ENCODE measurements at regions not wholly inside any gene's neighbourhood (a gene's known extent, or its start where the extent isn't known, plus 50 kb on each side); places are given as distances from the start of the nearest gene placed in this dataset.

DNA sequence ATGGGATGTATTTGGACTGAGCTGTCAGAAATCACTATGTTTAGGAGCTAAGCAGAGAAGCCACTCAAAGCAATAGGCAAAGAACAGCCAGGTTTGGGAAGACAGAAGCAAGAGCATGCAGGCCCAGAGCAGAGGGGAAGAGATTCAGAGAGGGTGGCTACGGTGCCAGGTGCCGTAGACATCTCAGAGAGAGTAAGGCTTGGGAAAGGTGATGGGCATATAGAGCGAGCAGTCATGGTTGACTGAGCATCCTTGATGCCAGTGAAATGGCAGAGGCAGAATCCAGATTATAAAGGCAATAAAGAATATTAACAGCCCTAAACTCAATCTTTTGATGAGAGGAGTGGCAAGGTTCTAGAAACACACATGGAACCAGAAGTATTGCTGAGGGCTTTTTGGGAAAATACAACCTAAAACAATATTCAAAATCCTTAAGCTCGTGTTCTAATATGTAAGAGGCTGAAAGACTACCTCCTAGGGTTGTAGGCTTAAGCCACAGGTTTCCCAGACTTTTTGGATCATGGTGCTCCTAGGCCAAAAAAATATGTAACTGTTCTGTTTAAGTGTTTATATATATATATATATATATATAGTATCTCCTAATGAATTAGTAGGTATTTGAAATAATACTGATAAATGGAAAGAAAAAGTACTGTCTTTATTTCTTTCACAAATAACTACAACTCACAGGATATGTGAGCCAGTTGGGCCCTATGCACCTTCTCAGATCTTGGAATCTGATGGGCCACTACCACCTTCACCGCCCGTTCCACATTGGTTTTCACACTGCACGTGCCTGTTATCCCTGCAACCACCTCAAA lies 113.3 kb downstream of the MYCN start:
- TF ChIP-seq, protein P1, sequence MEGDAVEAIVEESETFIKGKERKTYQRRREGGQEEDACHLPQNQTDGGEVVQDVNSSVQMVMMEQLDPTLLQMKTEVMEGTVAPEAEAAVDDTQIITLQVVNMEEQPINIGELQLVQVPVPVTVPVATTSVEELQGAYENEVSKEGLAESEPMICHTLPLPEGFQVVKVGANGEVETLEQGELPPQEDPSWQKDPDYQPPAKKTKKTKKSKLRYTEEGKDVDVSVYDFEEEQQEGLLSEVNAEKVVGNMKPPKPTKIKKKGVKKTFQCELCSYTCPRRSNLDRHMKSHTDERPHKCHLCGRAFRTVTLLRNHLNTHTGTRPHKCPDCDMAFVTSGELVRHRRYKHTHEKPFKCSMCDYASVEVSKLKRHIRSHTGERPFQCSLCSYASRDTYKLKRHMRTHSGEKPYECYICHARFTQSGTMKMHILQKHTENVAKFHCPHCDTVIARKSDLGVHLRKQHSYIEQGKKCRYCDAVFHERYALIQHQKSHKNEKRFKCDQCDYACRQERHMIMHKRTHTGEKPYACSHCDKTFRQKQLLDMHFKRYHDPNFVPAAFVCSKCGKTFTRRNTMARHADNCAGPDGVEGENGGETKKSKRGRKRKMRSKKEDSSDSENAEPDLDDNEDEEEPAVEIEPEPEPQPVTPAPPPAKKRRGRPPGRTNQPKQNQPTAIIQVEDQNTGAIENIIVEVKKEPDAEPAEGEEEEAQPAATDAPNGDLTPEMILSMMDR (IDR thresholded peaks at IDR 0.05), result no peak
- no peak for TF ChIP-seq EZH2 (IDR thresholded peaks at IDR 0.05; ENCODE audit: borderline replicate concordance, insufficient read depth, low read depth, low read length, poor library complexity, severe bottlenecking)

All from B cell (primary cell).